GM20000 (cell line): ENCODE measurements at regions not wholly inside any gene's neighbourhood (a gene's known extent, or its start where the extent isn't known, plus 50 kb on each side); places are given as distances from the start of the nearest gene placed in this dataset.

Experiments used
- DNase-seq: peaks from one replicate; pipeline ENCODE4 v3.0.0; 2012; ENCODE audit warnings: low spot score
- TF ChIP-seq, protein P1 (sequence below): IDR thresholded peaks from 2 replicates; pipeline ENCODE4 v1.5.1; 2012; ENCODE audit warnings: mild to moderate bottlenecking, control low read depth; ENCODE audit errors: extremely low read depth, missing control alignments

DNA sequence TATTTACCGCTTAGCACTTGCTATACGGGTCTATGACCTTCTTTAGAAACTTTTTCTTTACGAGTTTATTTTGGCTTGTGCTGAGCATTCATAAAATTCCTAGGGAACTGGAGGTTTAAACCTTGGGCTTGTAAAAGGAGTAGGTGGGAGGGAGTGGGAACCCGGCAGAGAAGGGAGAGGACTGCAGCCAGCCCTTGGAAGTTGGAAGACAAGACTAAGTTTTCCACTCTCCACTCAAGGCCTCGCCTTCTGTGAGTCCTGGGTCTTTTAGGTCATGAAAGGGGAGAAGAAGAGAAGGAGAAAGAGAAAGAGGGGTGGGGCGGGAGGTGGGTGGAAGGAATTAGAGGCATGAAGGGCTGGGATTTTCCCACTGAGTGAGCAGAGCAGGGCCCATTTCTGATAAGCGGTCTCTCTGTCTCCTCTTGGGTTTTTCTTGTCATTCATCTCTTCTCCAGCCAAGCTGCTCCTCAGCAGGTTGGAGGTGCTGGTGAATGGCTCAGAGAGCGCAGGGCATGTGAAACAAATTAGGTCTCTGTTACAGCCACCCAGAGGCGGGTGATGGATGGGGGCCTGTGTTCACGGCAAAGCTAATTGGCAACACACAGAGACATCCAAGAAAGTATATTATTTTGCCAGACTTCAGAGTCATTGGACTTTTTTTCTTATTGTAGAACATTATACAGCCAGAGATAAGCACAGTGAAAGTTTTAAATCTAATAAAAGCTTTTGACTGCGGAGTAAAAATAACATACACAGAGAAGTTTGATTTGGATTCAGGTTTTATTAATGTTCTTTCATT lies 247.3 kb downstream of the FOXD2 start:
- TF ChIP-seq, protein P1, sequence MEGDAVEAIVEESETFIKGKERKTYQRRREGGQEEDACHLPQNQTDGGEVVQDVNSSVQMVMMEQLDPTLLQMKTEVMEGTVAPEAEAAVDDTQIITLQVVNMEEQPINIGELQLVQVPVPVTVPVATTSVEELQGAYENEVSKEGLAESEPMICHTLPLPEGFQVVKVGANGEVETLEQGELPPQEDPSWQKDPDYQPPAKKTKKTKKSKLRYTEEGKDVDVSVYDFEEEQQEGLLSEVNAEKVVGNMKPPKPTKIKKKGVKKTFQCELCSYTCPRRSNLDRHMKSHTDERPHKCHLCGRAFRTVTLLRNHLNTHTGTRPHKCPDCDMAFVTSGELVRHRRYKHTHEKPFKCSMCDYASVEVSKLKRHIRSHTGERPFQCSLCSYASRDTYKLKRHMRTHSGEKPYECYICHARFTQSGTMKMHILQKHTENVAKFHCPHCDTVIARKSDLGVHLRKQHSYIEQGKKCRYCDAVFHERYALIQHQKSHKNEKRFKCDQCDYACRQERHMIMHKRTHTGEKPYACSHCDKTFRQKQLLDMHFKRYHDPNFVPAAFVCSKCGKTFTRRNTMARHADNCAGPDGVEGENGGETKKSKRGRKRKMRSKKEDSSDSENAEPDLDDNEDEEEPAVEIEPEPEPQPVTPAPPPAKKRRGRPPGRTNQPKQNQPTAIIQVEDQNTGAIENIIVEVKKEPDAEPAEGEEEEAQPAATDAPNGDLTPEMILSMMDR: no peak
- DNase-seq: no peak

DNA sequence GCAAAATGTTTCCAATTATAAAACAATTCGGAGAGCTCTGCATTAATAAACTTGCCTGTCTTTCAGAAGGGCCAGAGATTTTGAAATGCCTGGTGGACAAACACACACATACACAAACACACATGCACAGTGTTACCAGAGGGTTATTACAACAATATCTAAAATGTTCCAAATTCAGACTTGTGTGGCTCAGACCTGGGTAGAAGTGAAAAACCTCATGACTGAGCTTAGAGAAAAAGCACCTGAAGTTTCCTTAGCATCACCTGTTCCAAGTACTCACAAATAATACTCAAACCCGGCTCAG lies 247.9 kb downstream of the FOXD2 start:
- DNase-seq: no peak
- TF ChIP-seq, protein P1: no peak

DNA sequence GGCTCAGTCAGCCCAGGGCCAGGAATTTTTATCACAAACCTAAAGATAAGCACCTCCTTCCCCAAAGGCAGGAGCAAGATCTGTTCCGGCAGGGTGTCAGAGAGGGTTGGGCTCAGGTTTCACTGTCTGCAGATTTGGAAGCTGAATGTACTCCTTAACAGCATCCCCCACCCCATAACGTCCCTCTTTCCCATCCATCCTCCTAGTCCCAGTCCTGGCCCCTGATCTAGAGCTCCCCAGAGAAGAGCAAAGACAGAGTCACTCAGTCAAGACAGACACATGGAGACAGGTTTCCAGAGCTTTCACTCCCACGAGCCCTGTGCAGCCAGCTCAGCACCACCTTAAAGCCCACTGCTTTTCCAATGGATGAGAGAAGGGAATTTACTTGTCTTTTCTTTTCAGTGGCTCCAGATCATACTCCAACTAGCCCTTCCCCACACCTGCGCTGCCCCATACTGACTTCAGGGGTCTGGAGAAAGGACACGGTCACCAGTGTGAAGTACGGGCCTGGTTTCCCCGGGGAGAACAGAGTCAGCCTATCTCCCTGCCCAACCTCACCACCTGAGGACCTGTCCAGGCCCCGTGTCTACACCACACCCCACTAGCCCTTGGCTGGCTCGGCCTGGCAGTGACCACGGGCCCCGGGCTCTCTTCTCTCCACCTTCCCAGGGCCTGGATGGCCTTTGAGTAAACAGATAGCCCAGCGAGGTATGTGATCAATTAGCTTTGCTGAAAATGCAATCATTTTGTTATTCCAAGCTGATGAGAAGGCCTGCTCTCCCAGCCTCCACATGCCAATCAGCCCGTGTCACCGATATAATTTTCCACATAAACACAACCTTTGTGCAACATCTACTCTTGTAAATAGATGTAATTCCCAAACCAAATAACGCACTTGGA lies 249.1 kb downstream of the FOXD2 start:
- TF ChIP-seq, protein P1: no peak
- DNase-seq: no peak

DNA sequence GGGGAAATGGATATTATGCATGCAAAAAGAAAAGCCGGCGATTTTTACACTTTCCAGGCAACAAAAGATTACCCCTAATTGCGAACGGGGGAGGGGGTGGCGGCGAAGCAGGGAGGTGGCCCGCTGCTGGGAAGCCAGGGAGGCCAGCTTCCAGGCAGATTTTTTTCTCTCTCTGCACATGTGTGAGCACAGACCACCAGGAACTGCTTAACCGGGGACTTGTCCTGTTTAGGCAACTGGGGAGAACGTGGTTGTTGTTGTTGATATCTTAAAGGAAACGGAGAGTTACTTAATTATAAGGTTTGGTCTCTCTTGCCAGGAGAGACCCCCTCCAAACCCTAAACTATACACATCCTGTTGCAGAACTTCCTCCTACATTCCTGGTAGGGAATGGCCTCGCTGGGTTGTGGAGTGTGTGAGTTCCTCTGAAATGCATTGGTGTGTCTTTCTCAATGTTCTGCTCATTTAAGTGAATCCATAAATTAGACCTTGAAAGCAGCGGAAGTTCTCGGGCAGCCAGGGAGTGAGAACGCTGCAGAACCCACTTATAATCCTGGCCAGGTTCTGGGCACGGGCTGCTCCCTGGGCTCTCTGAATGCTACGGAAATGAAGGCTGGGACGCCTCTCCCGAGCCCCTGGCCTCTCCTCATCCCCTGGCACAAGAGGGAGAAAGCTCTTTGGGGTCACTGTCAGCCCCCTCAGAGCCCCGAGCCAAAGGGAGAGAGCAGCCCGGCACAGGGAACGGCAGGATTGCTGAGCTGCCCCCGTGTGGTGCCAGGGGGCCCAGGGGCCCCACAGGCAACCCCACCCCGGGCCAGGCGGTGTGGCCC lies 250.0 kb downstream of the FOXD2 start:
- DNase-seq: no peak
- TF ChIP-seq, protein P1: no peak

DNA sequence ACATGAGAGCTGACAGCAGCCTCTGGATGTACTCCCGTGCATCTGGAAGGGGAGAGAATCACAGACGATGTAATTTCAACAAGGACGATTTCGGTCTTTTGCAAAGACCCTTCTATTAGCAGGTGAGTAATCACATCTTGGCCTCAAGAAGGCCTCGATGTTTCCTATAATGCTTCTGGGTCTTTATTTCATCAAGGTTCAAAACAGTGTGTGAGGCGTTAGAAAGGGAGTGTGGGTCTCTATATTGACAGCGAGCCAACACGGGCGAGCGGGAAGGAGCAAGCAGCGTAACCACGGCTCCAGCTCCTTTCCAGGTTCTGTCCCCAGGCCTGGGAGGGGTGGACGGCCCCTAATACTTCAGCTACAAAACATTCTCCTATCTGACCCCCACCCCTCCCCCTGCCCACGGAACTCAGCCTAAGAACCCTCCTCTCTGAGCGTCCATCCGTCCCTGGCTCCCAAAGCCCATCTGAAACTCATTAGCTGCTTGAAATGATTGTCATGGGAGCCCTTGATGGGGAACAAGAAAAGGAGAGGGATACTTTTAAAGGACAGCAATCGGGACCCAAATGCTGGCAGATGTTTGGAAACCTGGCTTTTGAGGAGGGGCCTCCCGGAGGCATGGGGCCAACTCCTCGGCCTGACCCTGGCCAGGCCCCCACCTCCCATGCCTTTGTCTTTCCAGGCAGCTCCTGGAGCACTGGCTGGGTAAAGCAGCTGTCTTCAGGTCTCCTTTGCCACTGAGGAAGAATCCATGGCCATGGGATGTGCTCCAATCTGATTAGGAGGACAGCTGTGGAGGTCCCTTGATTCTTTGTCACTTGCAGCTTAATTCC lies 250.8 kb downstream of the FOXD2 start:
- DNase-seq: no peak
- TF ChIP-seq, protein P1: no peak

- no peak for DNase-seq
- TF ChIP-seq, protein P1: no peak
Observed at GRCh38 chr1:47689894-47690293, 252.1 kb downstream of the FOXD2 start.
